SK-N-MC (cell line): ENCODE measurements at regions not wholly inside any gene's neighbourhood (a gene's known extent, or its start where the extent isn't known, plus 50 kb on each side); places are given as distances from the start of the nearest gene placed in this dataset.

Experiments used
- FOXP2 ChIP-seq: optimal IDR thresholded peaks from 2 replicates; pipeline ENCODE3; 2011; ENCODE audit warnings: mild to moderate bottlenecking, moderate library complexity; ENCODE audit not compliant: insufficient read depth; ENCODE audit errors: extremely low read length, control extremely low read depth
- POLR2AphosphoS5 ChIP-seq: IDR thresholded peaks from 2 replicates; pipeline ENCODE4 v1.6.1; 2012; ENCODE audit warnings: mild to moderate bottlenecking, low read depth, low read length, borderline replicate concordance

GRCh38 chr15:53046153-53046790 is 256.1 kb upstream of the ONECUT1 start:
- TF ChIP-seq POLR2AphosphoS5 (no peak), FOXP2 (no peak)
